ENCODE measurements at regions not wholly inside any gene's neighbourhood (a gene's known extent, or its start where the extent isn't known, plus 50 kb on each side); places are given as distances from the start of the nearest gene placed in this dataset.

DNA sequence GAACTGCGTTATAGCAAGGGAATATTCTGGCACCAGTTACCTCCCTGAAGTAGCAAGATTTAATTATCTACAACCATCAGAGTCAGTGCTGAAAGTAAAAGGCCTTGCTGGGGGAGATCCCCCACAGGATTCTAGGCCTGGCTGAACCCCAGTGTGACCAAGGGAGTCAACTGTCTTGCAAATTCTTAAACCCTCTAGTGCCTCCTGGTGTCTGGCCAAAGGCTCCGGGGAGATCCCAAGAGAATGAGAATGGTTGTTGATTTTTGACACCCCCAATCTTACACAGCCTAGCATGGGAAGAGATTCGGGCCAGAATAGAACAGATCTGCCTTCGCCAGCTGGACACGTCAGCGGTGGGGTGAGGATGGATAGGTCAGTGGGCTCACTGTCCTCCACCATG, 179.4 kb downstream of the ERMARD start:
- TF ChIP-seq, protein P1, sequence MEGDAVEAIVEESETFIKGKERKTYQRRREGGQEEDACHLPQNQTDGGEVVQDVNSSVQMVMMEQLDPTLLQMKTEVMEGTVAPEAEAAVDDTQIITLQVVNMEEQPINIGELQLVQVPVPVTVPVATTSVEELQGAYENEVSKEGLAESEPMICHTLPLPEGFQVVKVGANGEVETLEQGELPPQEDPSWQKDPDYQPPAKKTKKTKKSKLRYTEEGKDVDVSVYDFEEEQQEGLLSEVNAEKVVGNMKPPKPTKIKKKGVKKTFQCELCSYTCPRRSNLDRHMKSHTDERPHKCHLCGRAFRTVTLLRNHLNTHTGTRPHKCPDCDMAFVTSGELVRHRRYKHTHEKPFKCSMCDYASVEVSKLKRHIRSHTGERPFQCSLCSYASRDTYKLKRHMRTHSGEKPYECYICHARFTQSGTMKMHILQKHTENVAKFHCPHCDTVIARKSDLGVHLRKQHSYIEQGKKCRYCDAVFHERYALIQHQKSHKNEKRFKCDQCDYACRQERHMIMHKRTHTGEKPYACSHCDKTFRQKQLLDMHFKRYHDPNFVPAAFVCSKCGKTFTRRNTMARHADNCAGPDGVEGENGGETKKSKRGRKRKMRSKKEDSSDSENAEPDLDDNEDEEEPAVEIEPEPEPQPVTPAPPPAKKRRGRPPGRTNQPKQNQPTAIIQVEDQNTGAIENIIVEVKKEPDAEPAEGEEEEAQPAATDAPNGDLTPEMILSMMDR (IDR thresholded peaks at IDR 0.05) = no peak
- no peak for TF ChIP-seq ZNF121 (CRISPR knock-in tag; IDR thresholded peaks at IDR 0.05)
- TF ChIP-seq FOXK1 (CRISPR knock-in tag; IDR thresholded peaks at IDR 0.05) = no peak
- no peak for TF ChIP-seq NFYB (CRISPR knock-in tag; conservative IDR thresholded peaks at IDR 0.05; ENCODE audit: low read depth)
- TF ChIP-seq, protein P2, sequence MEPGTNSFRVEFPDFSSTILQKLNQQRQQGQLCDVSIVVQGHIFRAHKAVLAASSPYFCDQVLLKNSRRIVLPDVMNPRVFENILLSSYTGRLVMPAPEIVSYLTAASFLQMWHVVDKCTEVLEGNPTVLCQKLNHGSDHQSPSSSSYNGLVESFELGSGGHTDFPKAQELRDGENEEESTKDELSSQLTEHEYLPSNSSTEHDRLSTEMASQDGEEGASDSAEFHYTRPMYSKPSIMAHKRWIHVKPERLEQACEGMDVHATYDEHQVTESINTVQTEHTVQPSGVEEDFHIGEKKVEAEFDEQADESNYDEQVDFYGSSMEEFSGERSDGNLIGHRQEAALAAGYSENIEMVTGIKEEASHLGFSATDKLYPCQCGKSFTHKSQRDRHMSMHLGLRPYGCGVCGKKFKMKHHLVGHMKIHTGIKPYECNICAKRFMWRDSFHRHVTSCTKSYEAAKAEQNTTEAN (CRISPR knock-in tag; IDR thresholded peaks at IDR 0.05) = no peak
- TF ChIP-seq, protein P3, sequence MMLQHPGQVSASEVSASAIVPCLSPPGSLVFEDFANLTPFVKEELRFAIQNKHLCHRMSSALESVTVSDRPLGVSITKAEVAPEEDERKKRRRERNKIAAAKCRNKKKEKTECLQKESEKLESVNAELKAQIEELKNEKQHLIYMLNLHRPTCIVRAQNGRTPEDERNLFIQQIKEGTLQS (CRISPR knock-in tag; conservative IDR thresholded peaks at IDR 0.05) = no peak
- no peak for TF ChIP-seq SMAD3 (CRISPR knock-in tag; IDR thresholded peaks at IDR 0.05; ENCODE audit: borderline replicate concordance)
- no peak for TF ChIP-seq KAT7 (CRISPR knock-in tag; IDR thresholded peaks at IDR 0.05; ENCODE audit: borderline replicate concordance)
- TF ChIP-seq, protein P4, sequence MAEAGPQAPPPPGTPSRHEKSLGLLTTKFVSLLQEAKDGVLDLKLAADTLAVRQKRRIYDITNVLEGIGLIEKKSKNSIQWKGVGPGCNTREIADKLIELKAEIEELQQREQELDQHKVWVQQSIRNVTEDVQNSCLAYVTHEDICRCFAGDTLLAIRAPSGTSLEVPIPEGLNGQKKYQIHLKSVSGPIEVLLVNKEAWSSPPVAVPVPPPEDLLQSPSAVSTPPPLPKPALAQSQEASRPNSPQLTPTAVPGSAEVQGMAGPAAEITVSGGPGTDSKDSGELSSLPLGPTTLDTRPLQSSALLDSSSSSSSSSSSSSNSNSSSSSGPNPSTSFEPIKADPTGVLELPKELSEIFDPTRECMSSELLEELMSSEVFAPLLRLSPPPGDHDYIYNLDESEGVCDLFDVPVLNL (CRISPR knock-in tag; IDR thresholded peaks at IDR 0.05; ENCODE audit: borderline replicate concordance, low read depth) = no peak

All from WTC11 (cell line).